ENCODE measurements at regions not wholly inside any gene's neighbourhood (a gene's known extent, or its start where the extent isn't known, plus 50 kb on each side); places are given as distances from the start of the nearest gene placed in this dataset.

GRCh38 chr7:21134631-21135030, 293.3 kb upstream of the SP4 start:
- Mint-ChIP-seq H3K4me1 (no peaks in the 10 kb centered on the region), H3K4me3 (no peak overlapping the region), H3K36me3 (ENCODE audit: low read depth) (peaks cover 7% of the 10 kb centered on the region), H3K9me3 (peaks cover 14% of the 10 kb centered on the region), H3K27me3 (ENCODE audit: low read depth, poor library complexity) (peaks cover 8% of the 10 kb centered on the region), H3K27ac (no peak overlapping the region)
- no peak for TF ChIP-seq CTCF (IDR thresholded peaks at IDR 0.05)
- DNase-seq, result no peak

GRCh38 chr7:21135437-21135836, 292.4 kb upstream of the SP4 start:
- H3K4me3 Mint-ChIP-seq, result no peak overlapping the region
- H3K27ac Mint-ChIP-seq, result no peak overlapping the region
- peaks cover 14% of the 10 kb centered on the region for H3K9me3 Mint-ChIP-seq
- peaks cover 7% of the 10 kb centered on the region for H3K36me3 Mint-ChIP-seq (ENCODE audit: low read depth)
- no peak for TF ChIP-seq CTCF (IDR thresholded peaks at IDR 0.05)
- no peaks in the 10 kb centered on the region for H3K4me1 Mint-ChIP-seq
- H3K27me3 Mint-ChIP-seq (ENCODE audit: low read depth, poor library complexity), result peaks cover 9% of the 10 kb centered on the region
- DNase-seq, result no peak

GRCh38 chr7:21137640-21138039, 290.2 kb upstream of the SP4 start:
- H3K36me3 Mint-ChIP-seq (ENCODE audit: low read depth), result peaks cover 7% of the 10 kb centered on the region
- H3K9me3 Mint-ChIP-seq, result peaks cover 14% of the 10 kb centered on the region
- DNase-seq, result no peak
- no peak for TF ChIP-seq CTCF (IDR thresholded peaks at IDR 0.05)
- no peak overlapping the region for H3K4me3 Mint-ChIP-seq
- H3K27ac Mint-ChIP-seq, result no peak overlapping the region
- no peaks in the 10 kb centered on the region for H3K4me1 Mint-ChIP-seq
- peaks cover 9% of the 10 kb centered on the region for H3K27me3 Mint-ChIP-seq (ENCODE audit: low read depth, poor library complexity)

GRCh38 chr7:21140622-21141021, 287.3 kb upstream of the SP4 start:
- H3K4me3 Mint-ChIP-seq, result no peak overlapping the region
- H3K27ac Mint-ChIP-seq, result no peak overlapping the region
- DNase-seq, result no peak
- peaks cover 7% of the 10 kb centered on the region for H3K27me3 Mint-ChIP-seq (ENCODE audit: low read depth, poor library complexity)
- TF ChIP-seq CTCF (IDR thresholded peaks at IDR 0.05), result no peak
- H3K36me3 Mint-ChIP-seq (ENCODE audit: low read depth), result no peaks in the 10 kb centered on the region
- peaks cover 4% of the 10 kb centered on the region for H3K9me3 Mint-ChIP-seq
- H3K4me1 Mint-ChIP-seq, result no peaks in the 10 kb centered on the region

- DNase-seq, result no peak
- H3K9me3 Mint-ChIP-seq, result no peaks in the 10 kb centered on the region
- H3K27me3 Mint-ChIP-seq (ENCODE audit: low read depth, poor library complexity), result peaks cover 7% of the 10 kb centered on the region
- no peak overlapping the region for H3K4me3 Mint-ChIP-seq
- H3K4me1 Mint-ChIP-seq, result peaks cover 9% of the 10 kb centered on the region
- H3K36me3 Mint-ChIP-seq (ENCODE audit: low read depth), result no peaks in the 10 kb centered on the region
- TF ChIP-seq CTCF (IDR thresholded peaks at IDR 0.05), result no peak
- no peak overlapping the region for H3K27ac Mint-ChIP-seq
Measured at GRCh38 chr7:21141476-21141875, 286.4 kb upstream of the SP4 start.

GRCh38 chr7:21142081-21142480, 285.8 kb upstream of the SP4 start:
- H3K36me3 Mint-ChIP-seq (ENCODE audit: low read depth), result no peaks in the 10 kb centered on the region
- no peak overlapping the region for H3K27ac Mint-ChIP-seq
- H3K4me1 Mint-ChIP-seq, result peaks cover 13% of the 10 kb centered on the region
- H3K9me3 Mint-ChIP-seq, result no peaks in the 10 kb centered on the region
- H3K27me3 Mint-ChIP-seq (ENCODE audit: low read depth, poor library complexity), result peaks cover 7% of the 10 kb centered on the region
- no peak for TF ChIP-seq CTCF (IDR thresholded peaks at IDR 0.05)
- H3K4me3 Mint-ChIP-seq, result no peak overlapping the region
- DNase-seq, result no peak
